Naive B cell (primary cell): ENCODE measurements at regions not wholly inside any gene's neighbourhood (a gene's known extent, or its start where the extent isn't known, plus 50 kb on each side); places are given as distances from the start of the nearest gene placed in this dataset.

Source experiments
- ATAC-seq, 2 donors: fragments of 150-1000 bp; cut with Tn5 transposase; 2 replicates each; pipeline ENCODE4 v1.10.0; 2021; ENCODE audit warnings: low read depth in 2 of 2, mild to moderate bottlenecking in 2 of 2, moderate library complexity in 2 of 2
- DNase-seq: peaks from one replicate; pipeline ENCODE4 v3.0.0; 2022
- H3K27ac Mint-ChIP-seq, 6 donors: one replicate each; pipeline ENCODE4 v1.8.0; 2020 to 2022; ENCODE audit warnings: mild to moderate bottlenecking in 6 of 6, mixed read lengths in 6 of 6, moderate library complexity in 5 of 6, inconsistent platforms in 2 of 6
- H3K27me3 Mint-ChIP-seq, 3 donors: one replicate each; pipeline ENCODE4 v1.8.0; 2021 to 2022; ENCODE audit warnings: mixed read lengths in 3 of 3, mild to moderate bottlenecking in 1 of 3
- H3K36me3 Mint-ChIP-seq, 2 donors: one replicate each; pipeline ENCODE4 v1.8.0; 2020 to 2022; ENCODE audit warnings: mixed read lengths in 2 of 2, inconsistent platforms in 1 of 2, mild to moderate bottlenecking in 1 of 2
- H3K4me1 Mint-ChIP-seq, 3 donors: one replicate each; pipeline ENCODE4 v1.8.0; 2020 to 2022; ENCODE audit warnings: mixed read lengths in 3 of 3, inconsistent platforms in 1 of 3, mild to moderate bottlenecking in 1 of 3, moderate library complexity in 1 of 3
- H3K4me3 Mint-ChIP-seq, 8 donors: one replicate each; pipeline ENCODE4 v1.8.0; 2020 to 2022; ENCODE audit warnings: mild to moderate bottlenecking in 8 of 8, mixed read lengths in 8 of 8, moderate library complexity in 8 of 8, inconsistent platforms in 2 of 8
- H3K9me3 Mint-ChIP-seq, 7 donors: one replicate each; pipeline ENCODE4 v1.8.0; 2020 to 2022; ENCODE audit warnings: mixed read lengths in 7 of 7, mild to moderate bottlenecking in 5 of 7, inconsistent platforms in 2 of 7, moderate library complexity in 1 of 7

DNA sequence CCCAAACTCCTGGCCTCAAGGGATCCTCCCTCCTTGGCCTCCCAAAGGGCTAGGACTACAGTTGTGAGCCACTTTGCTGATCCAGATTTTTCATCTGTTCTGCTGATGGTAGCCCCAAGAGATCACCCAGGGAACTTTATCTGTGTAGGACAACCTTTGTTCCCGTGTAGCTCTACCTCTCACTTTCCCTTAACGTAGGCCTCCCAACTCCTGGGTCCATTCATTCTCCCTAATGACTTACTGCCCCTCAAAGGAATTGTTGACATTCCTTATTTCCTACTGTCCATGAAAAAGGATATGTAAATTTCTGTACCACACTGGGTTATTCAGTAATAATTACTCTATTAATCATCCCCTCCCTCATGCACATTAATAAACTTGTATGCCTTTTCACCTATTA is 51.0 kb upstream of the PHF24 start:
- DNase-seq (no peak), ATAC-seq (no peak)
- Mint-ChIP-seq H3K27ac (no peak overlapping the region), H3K27me3 (peaks cover 21 to 57% (median 55%) of the 10 kb centered on the region in 3 donors), H3K36me3 (no peaks in the 10 kb centered on the region), H3K4me1 (no peaks in the 10 kb centered on the region), H3K4me3 (no peak overlapping the region), H3K9me3 (no peaks in the 10 kb centered on the region)

DNA sequence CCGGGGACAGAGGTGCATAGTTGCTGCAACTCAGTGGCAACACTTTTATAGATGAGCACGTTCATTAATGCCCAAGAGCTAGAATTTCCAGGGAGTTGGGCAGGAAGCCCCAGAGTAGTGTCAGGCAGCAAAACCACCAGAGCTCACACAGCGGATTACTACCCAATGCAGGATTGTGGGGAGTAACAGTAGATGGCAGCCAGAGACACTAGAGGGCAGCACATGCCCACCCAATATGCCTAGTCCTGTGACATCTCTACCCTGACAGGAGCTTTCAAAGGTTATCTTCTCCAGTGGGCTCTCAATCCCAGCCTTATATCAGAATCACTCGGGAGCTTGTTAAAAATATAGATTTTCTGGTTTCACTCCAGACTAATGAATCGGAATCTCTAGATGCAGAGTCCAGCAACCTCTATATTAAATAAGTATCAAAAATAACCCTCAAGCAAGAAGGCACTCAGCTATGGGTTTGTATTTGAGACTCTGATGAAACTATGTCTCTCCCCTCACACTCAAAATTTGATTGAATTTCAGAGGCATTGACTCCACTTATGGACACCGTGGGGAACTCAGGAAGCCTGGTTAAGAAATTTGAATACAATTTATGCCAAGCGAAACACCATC is 58.4 kb upstream of the PHF24 start:
- peak; percentile 100 for ATAC-seq
- no peaks in the 10 kb centered on the region for H3K36me3 Mint-ChIP-seq
- no peak overlapping the region for H3K4me3 Mint-ChIP-seq
- H3K9me3 Mint-ChIP-seq: peaks cover 0 to 1% (median 0%) of the 10 kb centered on the region in 7 donors
- H3K27ac Mint-ChIP-seq: no peak overlapping the region
- H3K4me1 Mint-ChIP-seq: no peaks in the 10 kb centered on the region
- peak; percentile 71 for DNase-seq
- H3K27me3 Mint-ChIP-seq: peaks cover 30 to 41% (median 34%) of the 10 kb centered on the region in 3 donors

DNA sequence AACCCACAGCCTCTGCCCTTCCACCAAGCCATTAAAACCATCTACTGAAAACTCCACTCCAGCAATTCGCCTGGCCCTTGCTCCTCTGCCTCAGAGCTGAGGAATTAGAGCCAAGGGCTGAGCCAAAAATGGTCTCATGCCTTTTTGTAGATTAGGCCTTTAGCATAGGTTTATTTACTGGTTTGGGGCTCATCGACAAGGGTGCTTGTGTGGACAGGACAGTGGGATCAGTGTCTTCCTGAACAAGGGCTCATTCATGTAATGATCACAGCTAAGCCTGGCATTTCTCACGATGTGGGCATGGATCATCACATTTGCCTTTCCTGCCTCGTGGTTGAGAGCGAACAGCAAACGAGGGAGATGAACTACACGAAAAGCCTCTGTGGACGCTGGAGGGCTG is 59.2 kb upstream of the PHF24 start:
- Mint-ChIP-seq H3K9me3 (peaks cover 0 to 1% (median 0%) of the 10 kb centered on the region in 7 donors), H3K4me3 (no peak overlapping the region), H3K4me1 (no peaks in the 10 kb centered on the region), H3K27ac (no peak overlapping the region), H3K36me3 (no peaks in the 10 kb centered on the region), H3K27me3 (peaks cover 34 to 41% (median 35%) of the 10 kb centered on the region in 3 donors)
- DNase-seq (no peak), ATAC-seq (no peak)

DNA sequence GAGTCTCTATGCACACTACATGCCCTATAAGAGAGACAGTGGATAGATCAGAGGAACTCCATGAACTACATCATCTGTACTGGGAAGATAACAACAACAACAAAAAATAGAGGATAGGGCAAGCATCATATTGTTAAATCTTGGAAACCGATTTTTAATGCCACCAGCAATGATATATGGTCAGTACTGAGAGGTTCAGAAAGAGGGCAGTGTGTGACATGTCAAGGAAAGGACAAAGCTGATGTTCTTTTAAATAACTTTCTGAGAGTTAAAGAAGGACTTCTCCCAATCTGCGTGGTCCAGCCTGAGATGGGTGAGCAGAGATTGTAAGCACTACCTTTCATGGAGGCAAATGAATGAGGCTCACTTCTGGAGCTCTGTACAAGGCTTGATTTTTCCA is 62.0 kb upstream of the PHF24 start:
- H3K4me3 Mint-ChIP-seq: no peak overlapping the region
- no peaks in the 10 kb centered on the region for H3K36me3 Mint-ChIP-seq
- H3K27me3 Mint-ChIP-seq: peaks cover 43 to 62% (median 58%) of the 10 kb centered on the region in 3 donors
- DNase-seq (no peak), ATAC-seq (no peak)
- no peaks in the 10 kb centered on the region for H3K4me1 Mint-ChIP-seq
- peak overlapping the region in 1 of 6 donors; percentile 0 for H3K27ac Mint-ChIP-seq
- H3K9me3 Mint-ChIP-seq: peaks cover 0 to 1% (median 0%) of the 10 kb centered on the region in 7 donors

DNA sequence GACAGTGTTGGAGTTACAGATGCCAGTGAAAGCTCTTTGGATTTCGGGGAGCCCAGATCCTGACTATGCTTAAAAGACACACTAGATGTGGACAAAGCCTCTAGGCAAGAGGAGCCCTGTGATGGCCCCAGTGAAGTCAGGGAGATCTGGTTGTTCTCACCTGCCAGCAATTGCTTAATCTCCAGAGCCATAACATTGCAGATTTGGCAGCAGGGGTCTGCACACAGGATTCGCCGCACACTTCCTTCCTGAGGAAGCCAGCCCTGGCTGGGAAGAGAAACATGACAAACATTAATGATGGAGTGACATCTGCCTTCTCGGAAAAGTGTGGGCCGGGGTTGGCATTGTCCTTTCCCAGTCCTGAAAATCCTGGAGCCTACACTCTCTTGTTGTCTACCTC is 65.2 kb upstream of the PHF24 start:
- no peak overlapping the region for H3K4me3 Mint-ChIP-seq
- H3K36me3 Mint-ChIP-seq: no peaks in the 10 kb centered on the region
- peaks cover 0 to 1% (median 0%) of the 10 kb centered on the region in 7 donors for H3K9me3 Mint-ChIP-seq
- H3K27ac Mint-ChIP-seq: no peak overlapping the region
- peaks cover 34 to 54% (median 42%) of the 10 kb centered on the region in 3 donors for H3K27me3 Mint-ChIP-seq
- no peak for ATAC-seq
- H3K4me1 Mint-ChIP-seq: no peaks in the 10 kb centered on the region
- DNase-seq: no peak

DNA sequence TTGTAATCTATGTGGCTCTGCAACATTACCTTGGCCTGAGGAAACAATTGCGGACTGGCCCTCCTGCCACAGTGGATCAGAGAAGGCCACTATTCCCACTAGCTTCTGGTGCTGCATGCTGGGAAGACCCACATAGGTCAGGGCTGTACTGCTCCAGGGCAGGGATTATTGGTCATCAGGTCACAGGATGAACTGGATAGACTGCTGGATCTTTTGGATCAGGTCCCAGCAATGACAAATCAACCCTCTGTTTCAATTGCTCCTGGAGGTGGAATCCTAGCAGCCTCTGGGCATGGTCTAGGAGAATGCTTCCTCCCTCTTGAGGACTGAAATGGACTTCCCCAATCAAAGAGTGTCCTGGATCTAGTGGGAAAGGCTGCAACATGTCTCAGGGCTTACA is 66.7 kb upstream of the PHF24 start:
- Mint-ChIP-seq H3K27me3 (peaks cover 25 to 49% (median 38%) of the 10 kb centered on the region in 3 donors), H3K9me3 (no peaks in the 10 kb centered on the region), H3K36me3 (no peaks in the 10 kb centered on the region), H3K4me1 (no peaks in the 10 kb centered on the region), H3K4me3 (no peak overlapping the region), H3K27ac (peak overlapping the region in 1 of 6 donors; percentile 62)
- ATAC-seq (no peak), DNase-seq (no peak)

DNA sequence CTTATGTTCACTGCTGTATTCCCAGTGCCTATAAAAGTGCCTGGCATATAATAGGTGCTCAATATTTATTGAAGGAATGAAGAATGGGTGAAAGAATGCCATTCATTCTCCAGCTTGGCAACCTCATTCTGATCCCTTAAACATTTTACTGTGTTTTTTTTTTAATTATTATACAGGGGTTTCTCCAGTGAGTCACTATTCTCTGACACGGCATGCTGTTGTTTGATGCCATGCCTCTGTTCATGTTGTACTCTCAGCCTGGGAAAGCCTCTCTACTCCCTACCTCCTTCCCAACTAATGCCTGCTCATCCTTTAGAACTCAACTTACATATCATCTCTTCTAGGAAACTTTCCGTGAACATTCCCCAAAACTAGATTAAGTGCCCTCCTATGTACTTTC is 70.2 kb upstream of the PHF24 start:
- H3K4me3 Mint-ChIP-seq: no peak overlapping the region
- H3K36me3 Mint-ChIP-seq: no peaks in the 10 kb centered on the region
- H3K9me3 Mint-ChIP-seq: no peaks in the 10 kb centered on the region
- ATAC-seq (no peak), DNase-seq (no peak)
- peaks cover 13 to 22% (median 14%) of the 10 kb centered on the region in 3 donors for H3K27me3 Mint-ChIP-seq
- H3K4me1 Mint-ChIP-seq: peaks cover 0 to 4% (median 0%) of the 10 kb centered on the region in 3 donors
- no peak overlapping the region for H3K27ac Mint-ChIP-seq

DNA sequence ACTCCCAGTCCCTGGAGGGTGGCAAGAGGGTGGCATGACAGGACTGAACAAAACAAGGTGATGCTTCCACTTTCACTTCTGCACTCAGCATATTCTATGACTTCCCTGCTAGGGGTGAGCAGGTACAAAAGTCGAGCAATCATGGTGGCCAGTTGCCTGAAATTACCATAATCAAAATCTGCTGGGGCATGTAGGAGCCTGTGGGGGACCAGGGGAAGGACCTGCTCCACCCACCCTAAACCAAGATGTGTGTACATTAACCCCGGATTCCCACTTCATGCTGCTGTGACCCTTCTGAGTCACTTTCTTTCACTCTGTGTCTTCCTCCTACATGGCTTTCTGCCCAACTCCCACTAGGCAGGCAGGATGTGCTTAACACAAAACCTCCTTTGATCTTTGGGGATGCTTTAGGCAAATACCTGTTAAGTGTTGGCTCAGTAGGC is 73.3 kb upstream of the PHF24 start:
- peaks cover 0 to 4% (median 0%) of the 10 kb centered on the region in 3 donors for H3K4me1 Mint-ChIP-seq
- ATAC-seq (peak; percentile 30 to 64), DNase-seq (no peak)
- H3K9me3 Mint-ChIP-seq: no peaks in the 10 kb centered on the region
- H3K4me3 Mint-ChIP-seq: peak overlapping the region in 1 of 8 donors; percentile 18
- peaks cover 8 to 13% (median 9%) of the 10 kb centered on the region in 3 donors for H3K27me3 Mint-ChIP-seq
- H3K36me3 Mint-ChIP-seq: no peaks in the 10 kb centered on the region
- H3K27ac Mint-ChIP-seq: no peak overlapping the region

DNA sequence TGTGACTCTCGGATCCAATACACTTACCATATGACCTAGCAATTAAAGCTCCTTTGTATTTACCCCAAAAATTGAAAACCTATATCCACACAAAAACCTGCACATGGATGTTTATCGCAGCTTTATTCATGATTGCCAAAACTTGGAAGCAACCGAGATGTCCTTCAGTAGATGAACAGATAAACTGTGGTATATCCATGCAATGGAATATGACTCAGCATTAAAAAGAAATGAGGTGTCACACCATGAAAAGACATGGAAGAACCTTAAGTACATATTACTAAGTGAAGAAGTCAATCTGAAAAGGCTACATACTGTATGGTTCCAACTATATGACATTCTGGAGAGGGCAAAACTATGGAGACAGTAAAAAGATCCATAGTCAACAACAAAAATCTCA is 82.0 kb upstream of the PHF24 start:
- no peak for ATAC-seq
- H3K36me3 Mint-ChIP-seq: no peaks in the 10 kb centered on the region
- H3K4me1 Mint-ChIP-seq: no peaks in the 10 kb centered on the region
- no peak overlapping the region for H3K4me3 Mint-ChIP-seq
- no peak for DNase-seq
- H3K27me3 Mint-ChIP-seq: peaks cover 25 to 43% (median 33%) of the 10 kb centered on the region in 3 donors
- H3K9me3 Mint-ChIP-seq: peaks cover 0 to 4% (median 0%) of the 10 kb centered on the region in 7 donors
- no peak overlapping the region for H3K27ac Mint-ChIP-seq

DNA sequence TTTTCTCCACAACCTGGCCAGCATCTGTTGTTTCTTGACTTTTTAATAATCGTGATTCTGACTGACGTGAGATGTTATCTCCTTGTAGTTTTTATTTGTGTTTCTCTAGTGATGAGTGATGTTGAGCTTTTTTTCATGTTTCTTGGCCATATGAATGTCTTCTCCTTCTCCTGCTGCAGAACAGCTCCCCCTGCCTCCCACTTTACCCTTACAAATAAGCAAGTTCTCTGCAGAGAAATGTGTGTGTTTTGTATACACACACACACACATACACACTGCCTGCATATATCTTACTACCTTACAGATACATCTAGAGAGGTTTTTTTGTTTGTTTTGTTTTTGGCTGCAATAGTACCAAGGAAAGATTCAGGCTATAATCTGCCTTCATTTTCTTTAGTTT is 88.7 kb upstream of the PHF24 start:
- no peak overlapping the region for H3K27ac Mint-ChIP-seq
- ATAC-seq: no peak
- H3K4me1 Mint-ChIP-seq: no peaks in the 10 kb centered on the region
- DNase-seq: no peak
- no peak overlapping the region for H3K4me3 Mint-ChIP-seq
- peaks cover 13 to 43% (median 15%) of the 10 kb centered on the region in 3 donors for H3K27me3 Mint-ChIP-seq
- H3K36me3 Mint-ChIP-seq: peaks cover 0 to under 1% of the 10 kb centered on the region in 2 donors
- H3K9me3 Mint-ChIP-seq: peaks cover 0 to 28% (median 13%) of the 10 kb centered on the region in 7 donors

DNA sequence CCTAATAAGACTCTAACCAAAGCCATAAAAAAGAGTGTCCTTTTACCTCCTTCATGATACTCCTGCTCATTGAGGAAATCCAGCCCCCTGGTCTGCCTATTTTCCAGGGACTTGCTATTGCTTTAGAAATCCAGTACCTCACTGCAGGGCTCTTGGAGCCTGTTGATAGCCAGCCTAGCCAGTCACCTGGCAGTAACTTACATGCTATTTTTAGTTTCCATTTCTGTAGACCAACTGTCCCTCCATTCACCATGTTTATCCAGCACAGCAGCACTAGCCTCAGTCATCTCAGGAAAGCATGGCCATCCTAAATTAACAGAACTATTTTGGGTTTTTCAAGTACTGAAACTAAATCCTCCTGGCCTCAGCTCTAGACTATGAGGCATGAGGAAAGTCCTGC is 91.5 kb upstream of the PHF24 start:
- Mint-ChIP-seq H3K27ac (no peak overlapping the region), H3K27me3 (peaks cover 20 to 59% (median 23%) of the 10 kb centered on the region in 3 donors), H3K4me1 (no peaks in the 10 kb centered on the region), H3K4me3 (no peak overlapping the region), H3K36me3 (peaks cover 0 to 17% of the 10 kb centered on the region in 2 donors), H3K9me3 (peaks cover 6 to 47% (median 25%) of the 10 kb centered on the region in 7 donors)
- DNase-seq (no peak), ATAC-seq (no peak)

DNA sequence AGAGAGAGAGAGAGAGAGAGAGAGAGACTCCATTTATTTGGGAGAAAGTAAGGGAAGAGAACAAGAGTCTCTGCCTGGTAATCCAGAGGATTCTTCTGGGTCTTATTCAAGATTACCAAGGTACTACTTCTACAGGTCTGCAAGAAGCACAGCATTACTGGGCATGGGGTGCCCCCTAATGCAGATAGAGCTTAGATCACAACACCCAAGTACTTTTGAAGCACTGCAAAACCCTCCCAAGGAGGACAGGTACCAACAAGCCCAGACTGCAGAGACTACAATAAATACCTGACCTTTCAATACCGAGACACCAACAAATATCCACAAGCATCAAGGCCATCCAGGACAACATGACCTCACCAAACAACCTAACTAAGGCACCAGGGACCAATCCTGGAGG is 94.7 kb upstream of the PHF24 start:
- H3K36me3 Mint-ChIP-seq: peaks cover 7 to 34% of the 10 kb centered on the region in 2 donors
- no peak overlapping the region for H3K27ac Mint-ChIP-seq
- H3K27me3 Mint-ChIP-seq: peaks cover 12 to 40% (median 28%) of the 10 kb centered on the region in 3 donors
- DNase-seq: no peak
- H3K4me3 Mint-ChIP-seq: peak overlapping the region in 1 of 8 donors; percentile 70
- ATAC-seq: no peak
- H3K4me1 Mint-ChIP-seq: no peaks in the 10 kb centered on the region
- H3K9me3 Mint-ChIP-seq: peaks cover 10 to 52% (median 38%) of the 10 kb centered on the region in 7 donors

DNA sequence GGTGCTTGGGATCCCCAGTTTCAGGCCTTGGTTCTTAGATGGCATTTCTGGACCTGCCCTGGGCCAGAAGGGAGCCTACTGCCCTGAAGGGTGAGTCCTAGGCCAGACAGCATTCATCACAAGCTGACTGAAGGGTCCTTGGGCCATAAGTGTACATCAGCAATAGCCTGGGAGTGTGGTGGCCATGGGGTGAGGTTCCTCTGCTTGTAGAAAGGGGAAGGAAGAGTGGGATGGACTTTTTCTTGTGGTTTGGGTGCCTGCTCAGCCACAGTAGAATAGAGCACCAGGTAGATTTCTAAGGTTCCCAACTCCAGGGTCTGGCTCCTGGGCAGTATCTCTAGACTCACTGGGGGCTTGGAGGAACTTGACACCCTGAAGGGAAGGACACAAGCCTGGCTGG is 95.2 kb upstream of the PHF24 start:
- Mint-ChIP-seq H3K4me3 (peak overlapping the region in 1 of 8 donors; percentile 70), H3K9me3 (peaks cover 13 to 57% (median 43%) of the 10 kb centered on the region in 7 donors)
- ATAC-seq: no peak

DNA sequence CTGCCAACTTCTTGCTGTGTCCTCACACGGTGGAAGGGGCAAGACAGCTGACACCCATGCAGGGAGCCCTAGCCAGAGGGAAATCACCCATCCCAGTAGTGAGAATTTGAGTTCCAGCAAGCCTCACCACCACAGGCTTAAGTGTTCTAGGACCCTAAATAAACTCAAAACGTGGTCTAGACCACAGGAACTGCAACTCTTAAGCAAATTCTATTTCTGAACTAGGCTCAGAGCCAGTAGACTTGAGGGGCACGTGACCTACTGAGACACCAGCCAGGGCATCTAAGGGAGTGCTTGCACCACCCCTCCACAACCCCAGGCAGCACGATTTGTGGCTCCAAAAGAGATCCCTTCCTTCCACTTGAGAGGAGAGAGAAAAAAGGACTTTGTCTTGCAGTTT is 96.0 kb upstream of the PHF24 start:
- Mint-ChIP-seq H3K27me3 (peaks cover 20 to 51% (median 28%) of the 10 kb centered on the region in 3 donors), H3K36me3 (peaks cover 7 to 42% of the 10 kb centered on the region in 2 donors), H3K4me3 (no peak overlapping the region), H3K27ac (no peak overlapping the region), H3K4me1 (no peaks in the 10 kb centered on the region), H3K9me3 (peaks cover 13 to 64% (median 43%) of the 10 kb centered on the region in 7 donors)
- ATAC-seq: no peak
- no peak for DNase-seq

More for the DNA sequence above, 95.2 kb upstream of the PHF24 start:
- Mint-ChIP-seq H3K4me1 (no peaks in the 10 kb centered on the region), H3K27me3 (peaks cover 15 to 45% (median 28%) of the 10 kb centered on the region in 3 donors), H3K36me3 (peaks cover 7 to 40% of the 10 kb centered on the region in 2 donors), H3K27ac (no peak overlapping the region)
- no peak for DNase-seq
